ENCODE measurements at regions not wholly inside any gene's neighbourhood (a gene's known extent, or its start where the extent isn't known, plus 50 kb on each side); places are given as distances from the start of the nearest gene placed in this dataset.

DNA sequence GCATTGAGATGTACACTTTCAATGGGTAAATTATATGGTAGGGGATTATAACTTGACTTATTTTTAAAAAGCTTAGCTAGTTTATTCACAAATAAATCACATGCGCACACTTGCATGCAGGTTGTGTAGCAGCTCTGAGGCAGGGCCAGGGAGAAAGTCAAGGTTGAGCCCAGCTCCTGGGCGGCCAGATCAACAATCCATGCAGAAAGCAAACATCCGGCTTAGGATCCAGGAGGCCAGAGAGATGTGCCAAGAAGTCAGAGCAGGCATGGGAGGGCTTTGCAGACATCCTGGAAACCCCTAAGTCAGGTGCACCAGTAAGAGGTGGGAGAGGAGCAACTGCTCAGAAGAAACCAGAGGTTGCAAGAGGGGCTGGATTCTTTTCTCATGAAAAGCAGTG is 186.5 kb downstream of the AXIN2 start:
- Histone ChIP-seq H3K36me3 (no peaks in the 10 kb centered on the region), H3K9me3 (no peaks in the 10 kb centered on the region), H3K4me1 (no peaks in the 10 kb centered on the region), H3K4me3 (no peak overlapping the region), H3K27ac (no peak overlapping the region), H3K27me3 (peaks cover 10% of the 10 kb centered on the region)
- TF ChIP-seq EP300 (IDR thresholded peaks at IDR 0.05) (no peak), POLR2AphosphoS5 (IDR thresholded peaks at IDR 0.05) (no peak), POLR2A (IDR thresholded peaks at IDR 0.05) (no peak)
- TF ChIP-seq, protein P1, sequence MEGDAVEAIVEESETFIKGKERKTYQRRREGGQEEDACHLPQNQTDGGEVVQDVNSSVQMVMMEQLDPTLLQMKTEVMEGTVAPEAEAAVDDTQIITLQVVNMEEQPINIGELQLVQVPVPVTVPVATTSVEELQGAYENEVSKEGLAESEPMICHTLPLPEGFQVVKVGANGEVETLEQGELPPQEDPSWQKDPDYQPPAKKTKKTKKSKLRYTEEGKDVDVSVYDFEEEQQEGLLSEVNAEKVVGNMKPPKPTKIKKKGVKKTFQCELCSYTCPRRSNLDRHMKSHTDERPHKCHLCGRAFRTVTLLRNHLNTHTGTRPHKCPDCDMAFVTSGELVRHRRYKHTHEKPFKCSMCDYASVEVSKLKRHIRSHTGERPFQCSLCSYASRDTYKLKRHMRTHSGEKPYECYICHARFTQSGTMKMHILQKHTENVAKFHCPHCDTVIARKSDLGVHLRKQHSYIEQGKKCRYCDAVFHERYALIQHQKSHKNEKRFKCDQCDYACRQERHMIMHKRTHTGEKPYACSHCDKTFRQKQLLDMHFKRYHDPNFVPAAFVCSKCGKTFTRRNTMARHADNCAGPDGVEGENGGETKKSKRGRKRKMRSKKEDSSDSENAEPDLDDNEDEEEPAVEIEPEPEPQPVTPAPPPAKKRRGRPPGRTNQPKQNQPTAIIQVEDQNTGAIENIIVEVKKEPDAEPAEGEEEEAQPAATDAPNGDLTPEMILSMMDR (IDR thresholded peaks at IDR 0.05) = no peak
- ATAC-seq = no peak
- WGBS, 2 donors (ENCODE audit: low coverage in 1 of 2) = 80 to 100% methylated on average over 1 of the region's 3 CpGs

DNA sequence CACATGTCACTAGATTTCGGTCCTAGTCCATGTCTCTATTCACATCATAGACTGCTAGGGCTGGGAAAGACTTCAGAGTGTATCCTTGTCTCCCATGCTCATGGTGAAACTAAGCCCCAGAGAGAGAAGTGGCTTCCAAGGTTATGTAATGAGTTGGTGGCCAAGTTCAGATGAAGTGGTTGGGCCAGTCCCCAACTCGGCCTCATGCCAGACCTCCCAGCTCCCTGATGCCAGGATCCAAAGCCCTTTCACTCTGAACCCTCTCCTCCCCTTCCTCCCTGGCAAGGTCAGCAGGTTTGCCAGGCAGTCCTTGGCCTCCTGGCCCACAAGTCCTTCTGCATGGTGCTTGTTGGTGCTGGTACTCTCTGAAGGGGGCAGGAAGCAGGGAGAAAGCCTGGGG is 189.7 kb downstream of the AXIN2 start:
- WGBS, 2 donors (ENCODE audit: low coverage in 1 of 2) = 83% methylated on average over 2 of the region's 2 CpGs; no CpG with 5 or more reads in 1 of the 2 donors
- TF ChIP-seq POLR2AphosphoS5 (IDR thresholded peaks at IDR 0.05) = no peak
- no peak for TF ChIP-seq EP300 (IDR thresholded peaks at IDR 0.05)
- TF ChIP-seq, protein P1 (IDR thresholded peaks at IDR 0.05) = no peak
- TF ChIP-seq POLR2A (IDR thresholded peaks at IDR 0.05) = no peak

DNA sequence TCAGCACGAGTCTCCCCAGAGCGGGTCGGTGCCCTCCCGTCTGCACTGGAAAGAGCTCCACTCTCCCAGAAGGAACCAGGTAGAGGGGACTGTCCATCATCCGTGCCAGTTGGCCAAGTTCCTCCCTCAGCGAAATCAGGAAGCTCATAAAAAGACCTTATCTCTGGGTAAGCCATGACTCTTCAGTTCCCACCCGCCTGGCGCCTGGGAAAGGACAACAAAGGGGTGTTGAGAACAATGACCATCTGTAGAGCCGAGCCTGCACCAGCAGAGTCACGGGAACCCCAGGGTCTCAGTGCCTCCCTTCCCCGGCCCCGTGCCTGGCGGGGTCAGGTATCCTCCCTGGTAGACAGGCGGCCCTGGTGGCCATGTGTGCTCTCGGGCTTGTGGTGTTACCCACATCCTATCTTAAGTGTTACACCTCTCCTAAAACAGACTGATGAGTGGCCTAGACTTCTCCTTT is 190.7 kb downstream of the AXIN2 start:
- no peak for ATAC-seq
- Histone ChIP-seq H3K27ac (no peak overlapping the region), H3K9me3 (no peaks in the 10 kb centered on the region), H3K4me1 (no peaks in the 10 kb centered on the region), H3K4me3 (no peak overlapping the region), H3K36me3 (no peaks in the 10 kb centered on the region), H3K27me3 (peaks cover 10% of the 10 kb centered on the region)
- TF ChIP-seq POLR2A (IDR thresholded peaks at IDR 0.05) (no peak), EP300 (IDR thresholded peaks at IDR 0.05) (no peak), POLR2AphosphoS5 (IDR thresholded peaks at IDR 0.05) (no peak)
- TF ChIP-seq, protein P1 (IDR thresholded peaks at IDR 0.05) = no peak
- 39 to 71% methylated on average over 5 to 8 of the region's 15 CpGs for WGBS, 2 donors (ENCODE audit: low coverage in 1 of 2)

More for the DNA sequence above, 189.7 kb downstream of the AXIN2 start:
- no peak overlapping the region for H3K4me3 ChIP-seq
- H3K4me1 ChIP-seq = no peaks in the 10 kb centered on the region
- no peaks in the 10 kb centered on the region for H3K9me3 ChIP-seq
- no peak overlapping the region for H3K27ac ChIP-seq
- peaks cover 10% of the 10 kb centered on the region for H3K27me3 ChIP-seq
- no peak for ATAC-seq
- no peaks in the 10 kb centered on the region for H3K36me3 ChIP-seq

DNA sequence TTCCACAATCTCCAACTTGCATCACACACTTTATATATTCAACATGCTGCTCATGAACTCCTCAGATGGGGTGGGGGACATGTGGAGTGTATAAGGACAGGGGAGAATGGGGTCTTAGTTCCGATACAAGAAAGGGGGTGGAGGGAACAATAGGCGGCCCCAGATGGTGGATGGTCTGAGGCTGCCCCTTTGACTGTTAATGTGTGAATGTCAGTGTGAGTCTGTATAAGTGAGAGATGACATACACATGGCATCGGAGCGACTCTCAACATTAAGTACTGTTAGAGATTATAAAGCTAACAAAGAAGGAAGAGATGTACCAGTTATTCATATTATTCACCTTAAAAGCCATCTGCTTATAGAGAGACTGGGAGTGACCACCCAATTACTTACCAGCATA is 193.1 kb downstream of the AXIN2 start:
- 62 to 82% methylated on average over 4 of the region's 4 CpGs for WGBS, 2 donors (ENCODE audit: low coverage in 1 of 2)
- Histone ChIP-seq H3K4me1 (no peaks in the 10 kb centered on the region), H3K27me3 (peaks cover 10% of the 10 kb centered on the region), H3K4me3 (no peak overlapping the region), H3K27ac (no peak overlapping the region), H3K9me3 (peaks cover 0 to 7% (median 0%) of the 10 kb centered on the region in 3 donors), H3K36me3 (no peaks in the 10 kb centered on the region)
- TF ChIP-seq, protein P1 (IDR thresholded peaks at IDR 0.05) = no peak
- TF ChIP-seq POLR2AphosphoS5 (IDR thresholded peaks at IDR 0.05) (no peak), EP300 (IDR thresholded peaks at IDR 0.05) (no peak), POLR2A (IDR thresholded peaks at IDR 0.05) (no peak)
- ATAC-seq = no peak

DNA sequence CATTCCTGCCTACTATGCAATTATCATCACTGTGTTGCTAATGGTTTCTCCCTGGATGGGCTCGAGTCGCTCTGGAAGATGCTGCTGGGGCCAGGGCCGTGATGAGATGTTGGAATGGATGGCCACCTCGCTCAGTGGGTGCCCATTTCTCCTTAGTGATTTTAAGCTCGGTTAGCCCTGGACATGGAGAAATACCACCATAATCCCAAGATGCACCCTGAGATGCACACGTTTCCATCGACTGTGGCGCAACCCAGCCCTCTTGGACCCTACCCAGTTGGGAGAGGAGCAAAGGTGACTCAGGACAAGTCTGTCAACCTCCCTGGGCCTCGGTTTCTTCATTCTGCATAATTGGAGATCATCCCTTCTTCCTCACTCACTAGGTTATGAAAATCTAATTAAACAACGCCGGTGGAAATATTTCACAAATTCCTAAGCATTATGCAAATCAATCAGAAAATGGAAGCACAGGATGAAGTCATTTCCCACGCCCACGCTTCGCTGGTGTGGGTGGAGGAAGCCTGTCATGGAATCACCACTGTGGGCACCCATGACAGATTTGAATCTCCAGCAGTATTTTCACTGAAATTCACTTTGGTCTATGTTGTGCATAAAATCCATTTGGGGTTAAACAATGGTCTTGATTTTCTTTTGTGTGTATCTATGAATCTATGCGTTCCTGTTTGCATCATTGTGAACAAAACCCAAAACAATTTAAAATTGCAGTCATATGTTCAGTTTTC is 195.2 kb downstream of the AXIN2 start:
- H3K4me1 ChIP-seq = no peaks in the 10 kb centered on the region
- TF ChIP-seq, protein P1 (IDR thresholded peaks at IDR 0.05) = no peak
- no peak for TF ChIP-seq POLR2AphosphoS5 (IDR thresholded peaks at IDR 0.05)
- TF ChIP-seq POLR2A (IDR thresholded peaks at IDR 0.05) = no peak
- no peak for TF ChIP-seq EP300 (IDR thresholded peaks at IDR 0.05)
- no peaks in the 10 kb centered on the region for H3K36me3 ChIP-seq
- H3K9me3 ChIP-seq = peaks cover 0 to 7% (median 0%) of the 10 kb centered on the region in 3 donors
- no peaks in the 10 kb centered on the region for H3K27me3 ChIP-seq
- H3K27ac ChIP-seq = no peak overlapping the region
- ATAC-seq = no peak
- H3K4me3 ChIP-seq = no peak overlapping the region
- 85 to 93% methylated on average over 4 to 8 of the region's 15 CpGs for WGBS, 2 donors (ENCODE audit: low coverage in 1 of 2)
